ENCODE measurements at regions not wholly inside any gene's neighbourhood (a gene's known extent, or its start where the extent isn't known, plus 50 kb on each side); places are given as distances from the start of the nearest gene placed in this dataset.

GRCh38 chr5:145204743-145205142, 630.4 kb downstream of the PRELID2 start:
- Histone ChIP-seq H3K4me2 (ENCODE audit: control insufficient read depth, extremely low read depth, insufficient read depth, low read depth, low read length) (no peak overlapping the region), H4K20me1 (ENCODE audit: control insufficient read depth, extremely low read depth, insufficient read depth, low read length) (no peaks in the 10 kb centered on the region), H2AFZ (ENCODE audit: control insufficient read depth, low read length) (no peak overlapping the region), H3K36me3 (ENCODE audit: control insufficient read depth in 2 of 2, extremely low read depth in 1 of 2, insufficient read depth in 2 of 2, low read length in 2 of 2) (no peaks in the 10 kb centered on the region), H3K9me3 (ENCODE audit: control insufficient read depth, low read depth, low read length) (no peaks in the 10 kb centered on the region), H3K9me1 (ENCODE audit: control insufficient read depth, extremely low read depth, insufficient read depth, low read length) (no peaks in the 10 kb centered on the region), H3K9ac (ENCODE audit: control insufficient read depth, extremely low read depth, insufficient read depth, low read length) (no peak overlapping the region), H3K4me1 (ENCODE audit: control insufficient read depth, extremely low read depth, insufficient read depth, low read length) (no peaks in the 10 kb centered on the region), H3K4me3 (ENCODE audit: control insufficient read depth in 2 of 3, extremely low read depth in 1 of 3, insufficient read depth in 2 of 3, low read depth in 1 of 3, low read length in 3 of 3) (no peak overlapping the region), H3K79me2 (ENCODE audit: control insufficient read depth, insufficient read depth, low read length) (no peaks in the 10 kb centered on the region), H3K27ac (ENCODE audit: control insufficient read depth, insufficient read depth, low read length) (no peak overlapping the region), H3K27me3 (ENCODE audit: control insufficient read depth, extremely low read depth, insufficient read depth, low read length) (no peaks in the 10 kb centered on the region)
- FAIRE-seq (no peak), DNase-seq (ENCODE audit: low read depth, low spot score) (no peak)
- TF ChIP-seq, protein P1, sequence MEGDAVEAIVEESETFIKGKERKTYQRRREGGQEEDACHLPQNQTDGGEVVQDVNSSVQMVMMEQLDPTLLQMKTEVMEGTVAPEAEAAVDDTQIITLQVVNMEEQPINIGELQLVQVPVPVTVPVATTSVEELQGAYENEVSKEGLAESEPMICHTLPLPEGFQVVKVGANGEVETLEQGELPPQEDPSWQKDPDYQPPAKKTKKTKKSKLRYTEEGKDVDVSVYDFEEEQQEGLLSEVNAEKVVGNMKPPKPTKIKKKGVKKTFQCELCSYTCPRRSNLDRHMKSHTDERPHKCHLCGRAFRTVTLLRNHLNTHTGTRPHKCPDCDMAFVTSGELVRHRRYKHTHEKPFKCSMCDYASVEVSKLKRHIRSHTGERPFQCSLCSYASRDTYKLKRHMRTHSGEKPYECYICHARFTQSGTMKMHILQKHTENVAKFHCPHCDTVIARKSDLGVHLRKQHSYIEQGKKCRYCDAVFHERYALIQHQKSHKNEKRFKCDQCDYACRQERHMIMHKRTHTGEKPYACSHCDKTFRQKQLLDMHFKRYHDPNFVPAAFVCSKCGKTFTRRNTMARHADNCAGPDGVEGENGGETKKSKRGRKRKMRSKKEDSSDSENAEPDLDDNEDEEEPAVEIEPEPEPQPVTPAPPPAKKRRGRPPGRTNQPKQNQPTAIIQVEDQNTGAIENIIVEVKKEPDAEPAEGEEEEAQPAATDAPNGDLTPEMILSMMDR (optimal IDR thresholded peaks at IDR 0.05 in 1 of 3, IDR thresholded peaks at IDR 0.05 in 1 of 3, conservative IDR thresholded peaks at IDR 0.05 in 1 of 3; ENCODE audit: extremely low read depth in 1 of 3, insufficient read depth in 2 of 3, low read length in 3 of 3): no peak
- TF ChIP-seq EZH2 (IDR thresholded peaks at IDR 0.05; ENCODE audit: low read length): no peak
- dilution Hi-C loops (cut with MboI; ENCODE audit: extremely low pct_ligation_motif_present, low sequenced_read_pairs): no loop called here

DNA sequence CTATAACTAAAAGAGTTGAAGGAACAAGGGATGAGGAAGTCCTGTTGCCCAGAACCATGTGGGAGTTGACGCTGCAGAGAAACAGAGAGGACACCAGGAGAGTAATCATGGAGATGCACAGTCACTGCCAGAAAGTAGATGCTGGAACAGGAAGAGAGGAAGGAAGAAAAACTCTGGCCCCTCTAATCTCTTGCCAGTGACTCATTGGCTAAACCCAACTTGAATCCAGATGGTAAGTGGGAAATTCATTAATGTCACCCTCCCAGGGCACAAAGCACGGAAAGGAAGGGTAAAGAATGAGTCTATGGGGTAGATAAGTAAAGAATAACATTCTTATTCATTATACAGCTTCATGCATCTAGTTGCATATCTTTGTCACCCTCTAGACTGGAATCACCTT, 631.9 kb downstream of the PRELID2 start:
- FAIRE-seq (no peak), DNase-seq (ENCODE audit: low read depth, low spot score) (no peak)
- H3K9me3 ChIP-seq (ENCODE audit: control insufficient read depth, low read depth, low read length): no peaks in the 10 kb centered on the region
- dilution Hi-C loops (cut with MboI; ENCODE audit: extremely low pct_ligation_motif_present, low sequenced_read_pairs): no loop called here
- no peak overlapping the region for H3K27ac ChIP-seq (ENCODE audit: control insufficient read depth, insufficient read depth, low read length)
- no peak overlapping the region for H3K4me2 ChIP-seq (ENCODE audit: control insufficient read depth, extremely low read depth, insufficient read depth, low read depth, low read length)
- TF ChIP-seq EZH2 (IDR thresholded peaks at IDR 0.05; ENCODE audit: low read length): no peak
- TF ChIP-seq, protein P1 (optimal IDR thresholded peaks at IDR 0.05 in 1 of 3, IDR thresholded peaks at IDR 0.05 in 1 of 3, conservative IDR thresholded peaks at IDR 0.05 in 1 of 3; ENCODE audit: extremely low read depth in 1 of 3, insufficient read depth in 2 of 3, low read length in 3 of 3): no peak
- H3K4me3 ChIP-seq (ENCODE audit: control insufficient read depth in 2 of 3, extremely low read depth in 1 of 3, insufficient read depth in 2 of 3, low read depth in 1 of 3, low read length in 3 of 3): no peak overlapping the region
- H2AFZ ChIP-seq (ENCODE audit: control insufficient read depth, low read length): no peak overlapping the region
- no peaks in the 10 kb centered on the region for H3K9me1 ChIP-seq (ENCODE audit: control insufficient read depth, extremely low read depth, insufficient read depth, low read length)
- H3K36me3 ChIP-seq (ENCODE audit: control insufficient read depth in 2 of 2, extremely low read depth in 1 of 2, insufficient read depth in 2 of 2, low read length in 2 of 2): no peaks in the 10 kb centered on the region
- H3K79me2 ChIP-seq (ENCODE audit: control insufficient read depth, insufficient read depth, low read length): no peaks in the 10 kb centered on the region
- H4K20me1 ChIP-seq (ENCODE audit: control insufficient read depth, extremely low read depth, insufficient read depth, low read length): no peaks in the 10 kb centered on the region
- H3K4me1 ChIP-seq (ENCODE audit: control insufficient read depth, extremely low read depth, insufficient read depth, low read length): no peaks in the 10 kb centered on the region
- H3K27me3 ChIP-seq (ENCODE audit: control insufficient read depth, extremely low read depth, insufficient read depth, low read length): no peaks in the 10 kb centered on the region
- no peak overlapping the region for H3K9ac ChIP-seq (ENCODE audit: control insufficient read depth, extremely low read depth, insufficient read depth, low read length)

Measured in keratinocyte (primary cell).